ENCODE measurements at regions not wholly inside any gene's neighbourhood (a gene's known extent, or its start where the extent isn't known, plus 50 kb on each side); places are given as distances from the start of the nearest gene placed in this dataset.

DNA sequence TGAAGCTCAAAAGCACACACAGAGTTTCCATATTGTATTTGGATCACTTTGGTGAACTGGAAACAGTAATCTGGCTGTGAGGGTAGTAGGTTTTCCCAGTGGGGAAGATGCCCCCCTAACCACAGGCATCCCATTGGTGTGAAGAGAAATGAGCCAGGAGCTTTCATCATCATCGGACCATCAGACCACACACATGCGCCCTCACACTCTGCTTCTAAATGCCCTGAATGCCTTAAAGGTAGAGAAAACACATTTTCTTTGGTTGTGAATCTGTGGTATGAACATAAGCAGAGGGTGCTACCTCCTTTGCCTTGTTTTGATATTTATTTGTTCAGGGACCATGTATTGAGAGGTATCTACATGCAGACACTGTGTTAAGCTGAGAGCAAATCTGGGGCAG lies 79.0 kb upstream of the DNAH14 start:
- DNase-seq: no peak

DNA sequence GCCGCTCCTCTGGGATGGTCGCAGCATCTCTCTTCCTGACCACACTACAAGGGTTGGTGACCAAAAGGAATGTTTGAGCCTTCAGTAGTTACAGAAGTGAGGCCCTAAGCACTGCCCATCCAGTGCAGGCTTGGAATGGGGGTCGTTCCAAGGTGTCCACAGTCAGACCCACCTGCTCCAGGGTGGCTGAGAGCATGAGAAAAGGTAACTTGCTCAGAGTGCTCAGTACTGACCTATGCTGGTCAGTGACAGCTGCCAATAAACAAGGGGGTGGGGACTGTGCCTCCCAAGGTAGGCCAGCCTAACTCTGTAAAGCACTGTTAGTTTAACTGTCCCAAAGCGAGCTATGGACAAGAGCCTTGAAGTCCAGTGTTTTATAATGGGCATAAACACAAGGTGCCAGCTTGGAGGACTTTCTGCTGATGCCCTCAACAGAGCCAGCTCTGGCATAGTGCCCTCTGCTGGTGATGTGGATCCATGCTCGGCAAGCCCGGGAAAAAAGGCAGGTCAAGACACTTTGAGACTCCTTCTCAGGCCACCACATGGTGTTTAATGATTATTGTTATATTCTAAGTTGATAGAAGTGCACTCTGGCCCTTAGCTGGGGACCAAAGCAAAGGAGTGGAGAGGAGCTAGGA lies 78.1 kb upstream of the DNAH14 start:
- peak; percentile 72 to 89 (median 82) for DNase-seq

GRCh38 chr1:224851848-224852261 lies 77.6 kb upstream of the DNAH14 start:
- DNase-seq: no peak

GRCh38 chr1:224852901-224853568 lies 76.4 kb upstream of the DNAH14 start:
- DNase-seq: peak; percentile 58 to 87 (median 73)

DNA sequence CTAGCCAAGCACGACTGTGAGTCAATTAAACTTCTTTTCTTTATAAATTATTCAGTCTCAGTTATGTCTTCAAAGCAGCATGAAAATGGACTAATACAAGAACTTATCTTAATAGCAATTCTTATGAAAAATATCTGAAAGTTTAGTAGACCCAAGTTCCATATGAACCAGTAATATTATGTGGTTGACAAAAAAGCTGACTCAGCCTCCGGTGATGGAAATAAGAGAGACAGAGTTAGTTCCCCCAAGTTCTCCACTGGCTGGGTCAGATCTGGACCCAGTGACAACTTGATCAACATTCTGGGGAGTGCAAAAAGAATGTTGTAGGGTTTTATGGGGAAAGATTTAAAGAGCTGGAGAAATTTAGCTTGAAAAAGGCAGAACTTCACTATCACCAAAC lies 72.5 kb upstream of the DNAH14 start:
- DNase-seq: no peak

DNA sequence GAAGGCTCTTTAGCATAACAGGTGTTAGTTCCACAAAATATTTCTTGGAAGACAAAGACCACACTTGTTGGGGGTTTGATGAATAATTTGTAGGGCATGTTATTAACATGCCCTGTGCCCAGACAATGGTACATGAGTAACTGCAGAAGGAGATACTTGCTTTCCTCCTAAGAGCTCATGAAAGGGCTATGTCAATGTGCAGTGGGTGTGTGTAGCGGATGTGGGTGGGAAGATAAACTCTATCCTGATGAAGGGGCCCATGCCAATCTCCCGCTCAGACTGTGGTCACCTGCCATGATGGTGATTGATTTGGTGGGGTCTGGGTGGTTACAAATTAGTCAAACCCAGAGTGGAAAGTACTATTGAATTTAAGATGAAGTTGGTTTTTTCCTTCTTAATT lies 69.8 kb upstream of the DNAH14 start:
- DNase-seq: no peak

- no peak for DNase-seq
These were observed 68.8 kb upstream of the DNAH14 start for GRCh38 chr1:224860488-224861338.

GRCh38 chr1:224861339-224861716 lies 68.1 kb upstream of the DNAH14 start:
- DNase-seq: no peak

DNA sequence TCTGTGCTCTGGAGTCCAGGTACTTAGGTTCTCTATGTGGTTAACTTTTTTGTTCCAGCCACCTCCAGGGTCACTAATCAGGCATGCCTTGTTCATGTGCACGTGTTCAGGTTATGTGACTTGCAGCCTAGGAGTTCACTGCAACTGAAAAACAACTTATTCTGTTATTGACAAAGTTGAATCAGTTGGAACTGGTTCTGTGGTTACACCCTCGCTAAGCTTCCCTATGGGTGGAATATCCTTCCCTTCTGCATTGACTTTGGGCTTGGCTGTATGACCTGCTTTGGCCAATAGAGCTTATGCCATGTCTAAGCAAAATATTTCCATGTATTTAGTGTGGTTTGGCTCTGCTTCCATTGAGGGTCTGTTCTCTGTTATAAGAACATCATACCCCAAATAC lies 66.0 kb upstream of the DNAH14 start:
- no peak for DNase-seq

- DNase-seq: no peak
These were observed 65.5 kb upstream of the DNAH14 start for GRCh38 chr1:224864006-224864405.

DNA sequence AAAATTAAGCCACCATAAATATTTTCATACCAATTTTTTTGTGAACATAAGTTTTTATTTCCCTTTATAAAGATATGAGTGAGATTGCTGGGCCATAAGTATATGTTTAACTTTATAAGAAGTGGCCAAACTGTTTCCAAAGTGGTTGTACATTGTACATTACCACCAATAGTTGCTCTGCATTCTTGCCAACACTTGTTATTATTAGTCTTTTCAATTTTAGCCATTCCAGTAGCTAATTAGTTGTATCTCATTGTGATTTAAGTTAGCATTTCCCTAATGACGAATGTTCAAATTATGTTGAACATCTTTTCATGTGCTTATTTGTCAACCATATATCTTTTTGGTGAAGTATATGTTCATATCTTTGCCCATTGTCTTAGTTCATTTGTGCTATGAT lies 64.0 kb upstream of the DNAH14 start:
- DNase-seq: no peak

- no peak for DNase-seq
These were observed 62.5 kb upstream of the DNAH14 start for GRCh38 chr1:224866940-224867339.

- DNase-seq: no peak
These were observed 61.8 kb upstream of the DNAH14 start for GRCh38 chr1:224867715-224868114.

DNA sequence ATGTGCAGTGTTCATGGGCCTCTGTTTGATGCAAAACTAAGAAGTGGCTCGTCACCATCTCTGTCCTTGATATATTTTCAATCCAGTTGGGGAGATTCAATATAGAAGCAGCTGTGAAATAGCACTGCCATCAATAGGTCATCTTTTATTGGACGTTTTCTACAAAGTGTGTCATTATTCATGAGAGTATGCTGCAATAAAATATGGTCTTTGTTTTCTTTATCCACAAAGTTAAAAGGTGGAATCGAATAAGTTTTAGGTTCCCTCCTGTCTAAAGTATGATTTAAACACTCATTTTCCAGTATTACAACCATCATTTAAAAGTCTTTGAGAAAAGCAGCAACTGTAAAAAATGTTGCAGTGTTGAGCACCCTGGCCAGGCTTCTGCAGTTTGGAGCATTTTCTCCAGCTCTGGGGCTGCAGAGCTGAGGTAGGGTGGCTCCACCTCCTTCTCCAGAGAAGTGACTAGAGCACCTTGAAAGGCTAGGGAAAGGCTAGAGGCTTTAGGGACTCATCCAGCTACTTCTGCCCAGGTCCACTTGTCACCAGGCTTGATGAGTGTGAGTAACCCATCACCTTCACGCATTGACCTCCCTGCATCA lies 56.5 kb upstream of the DNAH14 start:
- no peak for DNase-seq

DNA sequence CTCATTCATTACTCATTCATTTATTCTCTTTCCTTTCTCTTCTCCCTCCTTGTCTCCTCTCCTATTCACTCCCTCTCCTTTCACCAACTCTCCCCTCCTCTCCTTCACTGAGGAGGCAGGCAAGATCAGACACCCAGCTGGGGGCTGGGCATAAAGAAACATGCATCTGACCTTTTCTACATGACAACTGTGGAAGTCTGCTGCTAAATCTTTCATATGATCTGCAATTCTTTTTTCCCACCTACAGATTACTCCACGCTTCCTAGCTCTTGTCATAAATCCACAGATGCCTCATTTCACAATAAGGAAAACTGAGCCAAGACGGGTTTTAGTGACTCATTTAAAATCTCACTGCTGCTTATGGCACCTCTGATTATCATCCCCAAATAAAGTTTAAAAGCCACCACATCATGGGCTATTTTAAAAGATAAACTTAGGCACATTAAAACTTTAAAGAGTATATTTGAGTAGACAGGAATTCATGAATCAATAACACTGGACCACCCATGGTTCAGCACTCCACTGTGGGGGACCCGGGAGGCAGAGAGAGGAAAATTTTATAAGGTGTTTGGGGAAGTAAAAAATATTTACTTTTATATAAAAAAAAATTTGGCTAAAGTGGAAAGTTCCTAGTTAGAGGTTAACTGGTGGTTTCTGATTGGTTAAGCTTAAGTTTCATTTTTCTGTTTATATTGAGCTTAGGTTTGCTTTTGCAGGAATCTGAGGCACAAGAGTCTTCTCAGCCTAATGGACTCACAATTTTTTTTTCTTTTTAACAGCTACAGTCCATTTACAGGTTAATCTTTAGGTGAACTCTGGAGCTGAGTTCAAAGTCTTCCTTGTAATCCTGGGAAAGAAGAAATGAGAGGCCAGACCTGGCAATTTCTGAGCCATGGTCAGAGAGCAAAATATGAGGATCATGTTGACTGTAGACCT lies 55.8 kb upstream of the DNAH14 start:
- DNase-seq: no peak

DNA sequence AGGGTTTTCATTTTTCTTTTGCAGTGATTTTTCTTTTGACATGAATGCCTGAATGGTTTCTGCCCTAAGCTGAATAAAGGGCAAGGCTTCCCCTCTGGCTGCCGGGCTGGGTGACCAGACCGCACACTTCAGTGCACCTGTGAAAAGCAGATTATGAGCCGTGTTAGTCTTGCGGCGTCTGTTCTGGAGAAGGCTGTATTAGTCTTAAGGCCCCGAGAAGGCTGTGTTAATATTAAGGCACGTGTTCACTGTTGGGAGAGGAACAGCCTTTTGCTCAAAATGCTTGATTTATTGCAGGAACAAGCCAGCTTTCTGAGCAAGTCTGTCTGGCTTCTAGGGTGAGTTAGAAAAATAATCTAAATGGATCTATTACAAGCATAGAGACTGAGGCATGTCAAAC lies 54.7 kb upstream of the DNAH14 start:
- no peak for DNase-seq

DNA sequence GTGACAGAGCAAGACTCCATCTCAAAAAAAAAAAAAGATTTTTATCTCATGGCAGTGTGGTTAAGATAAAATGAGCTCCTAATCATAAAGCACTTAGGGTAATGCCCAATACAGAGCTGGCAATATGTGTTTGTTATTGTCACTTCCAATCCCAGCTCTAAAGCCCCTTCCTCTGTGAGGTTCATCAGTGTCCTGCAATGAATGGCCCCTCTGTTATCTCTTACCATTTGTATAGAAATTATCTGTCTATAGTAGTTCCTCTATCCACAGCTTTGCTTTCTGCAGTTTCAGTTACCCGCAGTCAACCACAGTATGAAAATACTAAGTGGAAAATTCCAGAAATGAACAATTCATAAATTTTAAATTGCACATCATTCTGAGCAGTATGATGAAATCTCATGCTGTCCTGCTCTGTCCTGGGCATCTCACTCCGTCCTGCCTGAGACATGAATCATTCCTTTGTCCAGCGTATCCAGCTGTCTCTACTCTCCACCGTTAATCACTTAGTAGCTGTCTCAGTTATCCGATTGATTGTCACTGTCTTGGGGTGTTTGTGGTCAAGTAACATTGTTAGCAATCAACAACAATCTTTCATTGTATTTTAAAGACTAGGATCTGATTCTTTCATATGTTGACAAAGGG lies 50.2 kb upstream of the DNAH14 start:
- DNase-seq: no peak

All from suppressor macrophage (primary cell).